B cell (primary cell): ENCODE measurements at regions not wholly inside any gene's neighbourhood (a gene's known extent, or its start where the extent isn't known, plus 50 kb on each side); places are given as distances from the start of the nearest gene placed in this dataset.

ENCODE experiments used
- ATAC-seq: fragments of 200-7000 bp; cut with Tn5 transposase; one replicate; pipeline ENCODE4 v1.10.0; 2021; ENCODE audit warnings: low read depth, mild to moderate bottlenecking, moderate number of reproducible peaks, moderate library complexity
- CTCF ChIA-PET: fragments of 350-600 bp; sonication (Branson Sonifier 250); formaldehyde crosslinking; loops from one replicate; lab custom pipeline; 2021; ENCODE audit warnings: antibody characterized with exemption, inconsistent platforms; lab: Charles Lee
- POLR2A ChIA-PET: fragments of 350-600 bp; sonication (Branson Sonifier 250); formaldehyde crosslinking; loops from one replicate; lab custom pipeline; 2021; ENCODE audit warnings: antibody characterized with exemption; lab: Charles Lee
- DNase-seq: peaks from one replicate; pipeline ENCODE4 v3.0.0; 2013
- H2AFZ ChIP-seq: 2 replicates; pipeline ENCODE4 v1.6.1; 2012; ENCODE audit warnings: mild to moderate bottlenecking, low read depth, low read length; ENCODE audit not compliant: insufficient read depth, poor library complexity, severe bottlenecking
- H3K27ac ChIP-seq, 2 donors: 1 replicate in 1 of 2; 2 replicates in 1 of 2; pipeline ENCODE4 v1.5.1; 2012 to 2013; ENCODE audit warnings: low read length in 2 of 2, mild to moderate bottlenecking in 2 of 2, moderate library complexity in 1 of 2
- H3K27me3 ChIP-seq, 4 experiments: fragments of 200-600 bp in 1 of 4; sonication (generic) in 1 of 4; replicated peaks in 1 of 4; 1 replicate in 2 of 4; 2 replicates in 2 of 4; pipeline versions ENCODE4 v1.6.1 to v1.7.0; 2013 to 2016; ENCODE audit warnings: low read length in 3 of 4, mild to moderate bottlenecking in 2 of 4, mixed read lengths in 1 of 4, moderate library complexity in 1 of 4; ENCODE audit not compliant: insufficient read depth in 4 of 4, control insufficient read depth in 3 of 4; ENCODE audit errors: control extremely low read depth in 1 of 4
- H3K36me3 ChIP-seq, 2 experiments: replicated peaks in 1 of 2; 1 replicate in 1 of 2; 2 replicates in 1 of 2; pipeline versions ENCODE4 v1.6.1 to v1.7.1; 2013; ENCODE audit warnings: low read length in 1 of 2; ENCODE audit not compliant: insufficient read depth in 2 of 2, control insufficient read depth in 1 of 2; ENCODE audit errors: control extremely low read depth in 1 of 2, extremely low read depth in 1 of 2
- H3K4me1 ChIP-seq, 2 donors: fragments of 200-600 bp in 1 of 2; sonication (generic) in 1 of 2; 1 replicate in 1 of 2; 2 replicates in 1 of 2; pipeline versions ENCODE4 v1.5.1 to v1.6.1; 2013 to 2017; ENCODE audit warnings: low read length in 2 of 2; ENCODE audit not compliant: control insufficient read depth in 2 of 2, insufficient read depth in 2 of 2
- H3K4me2 ChIP-seq: replicated peaks from 2 replicates; pipeline ENCODE3; 2012; ENCODE audit warnings: mild to moderate bottlenecking, low read depth, low read length; ENCODE audit not compliant: poor library complexity, severe bottlenecking
- H3K4me3 ChIP-seq, 5 experiments: fragments of 200-600 bp in 1 of 5; sonication (generic) in 1 of 5; 1 replicate in 3 of 5; 2 replicates in 2 of 5; pipeline versions ENCODE4 v1.5.1 to v1.7.0; 2011 to 2016; ENCODE audit warnings: low read length in 4 of 5, mild to moderate bottlenecking in 4 of 5, low read depth in 2 of 5, control low read depth in 1 of 5, moderate library complexity in 1 of 5; ENCODE audit not compliant: insufficient read depth in 1 of 5; ENCODE audit errors: control extremely low read depth in 1 of 5, extremely low read depth in 1 of 5
- H3K79me2 ChIP-seq: fragments of 200-600 bp; sonication (generic); one replicate; pipeline ENCODE4 v1.6.0; 2016; ENCODE audit warnings: low read length; ENCODE audit not compliant: control insufficient read depth, insufficient read depth
- H3K9ac ChIP-seq: fragments of 200-600 bp; sonication (generic); 2 replicates; pipeline ENCODE4 v1.6.1; 2017; ENCODE audit warnings: mild to moderate bottlenecking, low read length, moderate library complexity
- H3K9me3 ChIP-seq, 3 donors: one replicate each; pipeline versions ENCODE4 v1.6.1 to v1.7.1; 2013; ENCODE audit warnings: low read length in 2 of 3; ENCODE audit not compliant: control insufficient read depth in 2 of 3, insufficient read depth in 1 of 3; ENCODE audit errors: control extremely low read depth in 1 of 3
- H4K20me1 ChIP-seq: 2 replicates; pipeline ENCODE4 v1.6.0; 2012; ENCODE audit warnings: mild to moderate bottlenecking, low read length; ENCODE audit not compliant: insufficient read depth, control insufficient read depth, poor library complexity, severe bottlenecking
- H3K27ac Mint-ChIP-seq: one replicate; pipeline ENCODE4 v1.8.0; 2021; ENCODE audit warnings: mixed read lengths
- H3K27me3 Mint-ChIP-seq: one replicate; pipeline ENCODE4 v1.8.0; 2021; ENCODE audit warnings: mixed read lengths
- H3K4me1 Mint-ChIP-seq: one replicate; pipeline ENCODE4 v1.8.0; 2021; ENCODE audit warnings: mixed read lengths
- H3K4me3 Mint-ChIP-seq: one replicate; pipeline ENCODE4 v1.8.0; 2021; ENCODE audit warnings: mixed read lengths
- H3K9me3 Mint-ChIP-seq: one replicate; pipeline ENCODE4 v1.8.0; 2022; ENCODE audit warnings: mixed read lengths; ENCODE audit not compliant: insufficient read depth
- CTCF ChIP-seq: fragments of 200-600 bp; IDR thresholded peaks from one replicate; pipeline ENCODE4 v1.8.0; 2022; ENCODE audit warnings: antibody characterized with exemption, mild to moderate bottlenecking
- EZH2 ChIP-seq: IDR thresholded peaks from 2 replicates; pipeline ENCODE4 v1.6.1; 2012; ENCODE audit warnings: borderline replicate concordance, low read depth, mild to moderate bottlenecking, moderate library complexity, low read length; ENCODE audit not compliant: insufficient read depth, poor library complexity, severe bottlenecking
- WGBS: methylation state at CpG from one replicate; pipeline ENCODE4 v1.1.5; 2013; ENCODE audit warnings: missing lambda C conversion rate; ENCODE audit not compliant: insufficient coverage; 5-methylcytosine and 5-hydroxymethylcytosine counted together
- intact Hi-C: fragments of 100-400 bp; cut with micrococcal nuclease; formaldehyde crosslinking; loops from one replicate; pipeline ENCODE4 v1.10.0; 2022

GRCh38 chr14:38718519-38718918 lies 384.5 kb downstream of the SEC23A start:
- POLR2A ChIA-PET: no interaction called here
- ATAC-seq: no peak

GRCh38 chr14:38716926-38717325 lies 386.1 kb downstream of the SEC23A start:
- no peaks in the 10 kb centered on the region for H3K27me3 Mint-ChIP-seq
- intact Hi-C loops: no loop called here
- H3K4me3 ChIP-seq: no peak overlapping the region
- peaks cover 7% of the 10 kb centered on the region for H3K4me1 Mint-ChIP-seq
- no peaks in the 10 kb centered on the region for H3K4me1 ChIP-seq
- no peaks in the 10 kb centered on the region for H3K79me2 ChIP-seq
- TF ChIP-seq CTCF: no peak
- ChIA-PET POLR2A (no interaction called here), CTCF (interaction anchor here (0.7 kb wide), 1 partner anchor 20 kb away, joined by 3 read pairs; no protein-coding TSS in a partner anchor)
- H3K4me2 ChIP-seq: no peak overlapping the region
- no peak overlapping the region for H3K4me3 Mint-ChIP-seq
- H4K20me1 ChIP-seq: no peaks in the 10 kb centered on the region
- no peak overlapping the region for H2AFZ ChIP-seq
- H3K9ac ChIP-seq: peak overlapping the region; percentile 23
- no peak overlapping the region for H3K27ac Mint-ChIP-seq
- DNase-seq (peak; percentile 5), ATAC-seq (no peak)
- WGBS: 24% methylated on average over 2 of the region's 3 CpGs
- H3K27ac ChIP-seq: no peak overlapping the region
- H3K9me3 Mint-ChIP-seq: no peaks in the 10 kb centered on the region
- no peaks in the 10 kb centered on the region for H3K27me3 ChIP-seq
- H3K36me3 ChIP-seq: no peaks in the 10 kb centered on the region
- no peaks in the 10 kb centered on the region for H3K9me3 ChIP-seq

More at GRCh38 chr14:38718519-38718918, 384.5 kb downstream of the SEC23A start:
- H3K9me3 ChIP-seq: no peaks in the 10 kb centered on the region
- H3K4me3 ChIP-seq: no peak overlapping the region
- CTCF ChIA-PET: no interaction called here
- no peak for DNase-seq
- no peak overlapping the region for H3K4me2 ChIP-seq
- H3K9ac ChIP-seq: no peak overlapping the region
- H3K79me2 ChIP-seq: no peaks in the 10 kb centered on the region
- no peaks in the 10 kb centered on the region for H3K27me3 Mint-ChIP-seq
- H3K4me3 Mint-ChIP-seq: no peak overlapping the region
- H3K36me3 ChIP-seq: no peaks in the 10 kb centered on the region
- peaks cover 7% of the 10 kb centered on the region for H3K4me1 Mint-ChIP-seq
- no peaks in the 10 kb centered on the region for H4K20me1 ChIP-seq
- no peaks in the 10 kb centered on the region for H3K4me1 ChIP-seq
- no peak for TF ChIP-seq CTCF
- TF ChIP-seq EZH2: no peak
- no peaks in the 10 kb centered on the region for H3K27me3 ChIP-seq
- no peak overlapping the region for H3K27ac Mint-ChIP-seq
- H3K9me3 Mint-ChIP-seq: no peaks in the 10 kb centered on the region
- H3K27ac ChIP-seq: no peak overlapping the region
- no peak overlapping the region for H2AFZ ChIP-seq
- intact Hi-C loops: no loop called here
- WGBS: 91% methylated on average over 2 of the region's 2 CpGs
